GM12875 (cell line): ENCODE measurements at regions not wholly inside any gene's neighbourhood (a gene's known extent, or its start where the extent isn't known, plus 50 kb on each side); places are given as distances from the start of the nearest gene placed in this dataset.

Source experiments
- H3K4me3 ChIP-seq: one replicate; pipeline ENCODE4 v1.5.1; 2011; ENCODE audit warnings: low read depth, low read length, control low read depth
- TF ChIP-seq, protein P1 (sequence below): IDR thresholded peaks from 2 replicates; pipeline ENCODE4 v1.5.1; 2011; ENCODE audit warnings: low read depth, mild to moderate bottlenecking, control low read depth, inconsistent platforms, low read length, moderate library complexity, borderline replicate concordance; ENCODE audit not compliant: insufficient read depth

DNA sequence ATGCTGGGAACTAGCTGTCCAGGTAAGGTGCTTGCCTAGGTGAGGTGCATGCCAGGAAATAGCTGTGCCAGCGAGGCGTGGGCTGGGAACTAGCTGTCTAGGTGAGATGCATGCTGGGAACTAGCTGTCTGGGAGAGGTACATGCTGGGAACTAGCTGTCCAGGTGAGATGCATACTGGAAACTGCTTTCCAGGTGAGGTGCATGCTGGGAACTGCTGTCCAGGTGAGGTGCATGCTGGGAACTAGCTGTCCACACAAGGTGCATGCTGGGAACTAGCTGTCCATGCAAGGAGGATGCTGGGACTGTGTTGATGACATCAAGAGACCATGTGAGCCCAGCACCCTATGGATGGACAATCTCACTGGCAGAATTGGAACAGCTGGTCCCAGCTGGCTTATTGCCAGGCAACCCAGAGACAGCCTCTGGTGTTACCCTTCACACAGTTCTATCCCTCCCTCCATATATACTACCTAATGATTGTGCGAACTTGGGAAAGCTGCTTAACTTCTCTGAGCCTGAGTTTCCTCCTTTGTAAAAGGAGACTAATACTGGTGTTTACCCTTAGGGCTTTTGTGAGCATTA is 479.9 kb upstream of the RBFOX1 start:
- no peak overlapping the region for H3K4me3 ChIP-seq
- TF ChIP-seq, protein P1, sequence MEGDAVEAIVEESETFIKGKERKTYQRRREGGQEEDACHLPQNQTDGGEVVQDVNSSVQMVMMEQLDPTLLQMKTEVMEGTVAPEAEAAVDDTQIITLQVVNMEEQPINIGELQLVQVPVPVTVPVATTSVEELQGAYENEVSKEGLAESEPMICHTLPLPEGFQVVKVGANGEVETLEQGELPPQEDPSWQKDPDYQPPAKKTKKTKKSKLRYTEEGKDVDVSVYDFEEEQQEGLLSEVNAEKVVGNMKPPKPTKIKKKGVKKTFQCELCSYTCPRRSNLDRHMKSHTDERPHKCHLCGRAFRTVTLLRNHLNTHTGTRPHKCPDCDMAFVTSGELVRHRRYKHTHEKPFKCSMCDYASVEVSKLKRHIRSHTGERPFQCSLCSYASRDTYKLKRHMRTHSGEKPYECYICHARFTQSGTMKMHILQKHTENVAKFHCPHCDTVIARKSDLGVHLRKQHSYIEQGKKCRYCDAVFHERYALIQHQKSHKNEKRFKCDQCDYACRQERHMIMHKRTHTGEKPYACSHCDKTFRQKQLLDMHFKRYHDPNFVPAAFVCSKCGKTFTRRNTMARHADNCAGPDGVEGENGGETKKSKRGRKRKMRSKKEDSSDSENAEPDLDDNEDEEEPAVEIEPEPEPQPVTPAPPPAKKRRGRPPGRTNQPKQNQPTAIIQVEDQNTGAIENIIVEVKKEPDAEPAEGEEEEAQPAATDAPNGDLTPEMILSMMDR: no peak

DNA sequence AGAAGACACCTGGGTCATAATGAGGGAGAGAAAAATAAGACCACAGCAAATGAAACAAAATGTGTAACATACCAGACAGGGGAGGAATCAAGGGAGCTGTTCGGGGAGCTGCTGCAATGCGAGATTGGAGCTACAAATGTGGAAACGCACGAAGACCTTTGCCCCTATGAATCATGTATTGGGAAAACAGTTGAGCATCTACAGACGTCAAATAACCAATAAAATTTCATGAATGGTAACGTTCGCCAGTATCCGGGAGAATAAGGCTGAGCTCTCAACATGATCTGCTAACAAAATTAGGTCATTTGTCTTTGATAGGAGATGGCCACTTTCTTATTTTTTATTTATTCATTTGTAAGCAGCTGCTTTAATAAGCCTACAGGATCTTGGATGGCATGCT is 486.2 kb upstream of the RBFOX1 start:
- TF ChIP-seq, protein P1: no peak
- H3K4me3 ChIP-seq: no peak overlapping the region

DNA sequence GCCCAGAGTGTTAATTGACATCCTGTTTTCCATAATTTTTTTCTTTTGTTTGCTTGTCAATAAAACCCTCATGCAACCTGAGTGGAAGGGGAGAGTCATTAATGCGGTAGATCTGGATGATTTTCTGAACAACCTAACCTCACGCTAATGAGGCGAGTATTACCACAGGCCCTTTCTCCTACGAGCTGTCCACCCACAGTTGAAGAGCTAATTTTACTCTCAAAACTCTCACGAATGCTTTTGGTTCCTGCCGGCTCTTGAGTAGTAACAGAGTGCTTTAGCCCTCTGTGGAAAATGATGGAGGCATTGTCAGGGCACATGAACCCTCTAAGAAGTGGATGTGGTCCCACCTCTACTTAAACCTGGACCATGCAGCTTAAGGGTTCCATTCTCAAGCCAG is 491.3 kb upstream of the RBFOX1 start:
- no peak overlapping the region for H3K4me3 ChIP-seq
- TF ChIP-seq, protein P1: no peak

- TF ChIP-seq, protein P1: no peak
- H3K4me3 ChIP-seq: no peak overlapping the region
Measured at GRCh38 chr16:6837722-6838121, 494.9 kb upstream of the RBFOX1 start.

DNA sequence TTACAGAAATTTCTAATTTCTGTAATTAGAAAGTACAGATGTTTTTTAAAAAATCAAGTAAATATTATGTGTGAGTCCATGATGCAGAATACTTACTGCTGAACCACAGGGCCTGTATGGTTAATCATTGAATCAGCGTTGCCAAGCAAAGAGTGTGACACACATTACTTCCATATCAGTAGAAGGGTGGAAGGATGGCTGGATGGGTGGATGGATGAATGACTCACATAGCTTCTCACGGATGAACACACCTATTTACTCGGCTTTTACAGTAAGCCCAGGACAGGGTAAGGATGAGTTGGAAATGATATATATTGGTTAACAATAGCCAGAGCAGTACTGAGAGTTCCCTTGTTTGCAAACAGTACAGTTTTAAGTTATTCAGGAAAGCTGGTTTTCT is 495.9 kb upstream of the RBFOX1 start:
- TF ChIP-seq, protein P1: no peak
- no peak overlapping the region for H3K4me3 ChIP-seq

- no peak overlapping the region for H3K4me3 ChIP-seq
- TF ChIP-seq, protein P1: no peak
Measured at GRCh38 chr16:6835941-6836340, 496.7 kb upstream of the RBFOX1 start.

- TF ChIP-seq, protein P1: no peak
- no peak overlapping the region for H3K4me3 ChIP-seq
Measured at GRCh38 chr16:6835516-6835915, 497.1 kb upstream of the RBFOX1 start.
